Right hindlimb (tissue), 1 donor: ENCODE measurements at regions not wholly inside any gene's neighbourhood (a gene's known extent, or its start where the extent isn't known, plus 50 kb on each side); places are given as distances from the start of the nearest gene placed in this dataset.

Source experiments
- DNase-seq: peaks from one replicate; pipeline ENCODE4 v3.0.0-alpha.2; 2018

DNA sequence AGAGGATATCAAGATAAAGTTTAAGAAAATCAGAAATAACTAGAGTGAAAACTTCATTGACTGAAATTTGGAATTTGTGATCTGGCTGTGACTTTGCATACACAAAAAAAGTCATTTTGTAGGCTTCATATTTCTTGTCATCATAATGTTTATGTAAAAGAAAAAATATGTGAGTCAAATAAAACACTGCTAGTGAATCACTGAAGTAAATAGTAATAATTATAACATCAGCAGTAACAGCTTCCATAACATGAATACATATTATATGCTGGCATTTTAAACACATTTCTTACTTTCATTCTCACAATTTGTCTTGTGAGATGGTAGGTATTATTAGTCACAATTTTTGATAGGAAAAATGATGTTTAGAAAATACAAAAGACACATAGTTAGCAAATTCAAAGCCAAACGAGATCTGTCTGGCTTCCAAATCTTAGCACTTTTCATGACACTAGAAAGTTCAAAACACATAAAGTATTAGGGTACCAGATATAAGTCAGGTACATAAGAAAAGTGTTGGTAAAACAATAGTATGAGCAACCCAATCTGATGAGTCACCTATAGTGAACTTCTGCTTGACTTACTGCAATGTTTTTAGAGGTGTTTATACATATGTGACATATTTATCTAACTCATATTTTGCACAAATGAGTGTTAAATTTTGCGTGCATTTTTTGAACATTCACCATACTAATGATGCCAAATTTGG, 241.0 kb upstream of the SNX7 start:
- no peak for DNase-seq

DNA sequence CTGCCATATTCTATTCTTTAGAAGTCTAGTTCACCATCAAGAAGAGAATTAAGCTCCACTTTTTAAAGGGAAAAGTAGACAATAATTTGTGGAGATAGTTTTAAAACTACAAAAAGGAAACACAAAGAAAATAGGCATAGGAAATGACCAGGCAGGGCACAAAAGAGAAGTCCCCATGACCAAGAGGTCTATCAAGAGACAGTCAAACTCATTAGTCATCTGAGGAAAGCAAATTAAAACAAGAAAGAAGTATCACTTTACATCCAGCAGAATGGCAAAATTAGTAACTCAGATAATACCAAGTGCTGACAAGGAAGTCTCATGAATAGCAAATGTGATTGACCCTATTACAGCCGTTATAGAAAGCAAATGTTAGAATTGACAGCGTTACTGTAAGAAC, 243.7 kb upstream of the SNX7 start:
- no peak for DNase-seq

DNA sequence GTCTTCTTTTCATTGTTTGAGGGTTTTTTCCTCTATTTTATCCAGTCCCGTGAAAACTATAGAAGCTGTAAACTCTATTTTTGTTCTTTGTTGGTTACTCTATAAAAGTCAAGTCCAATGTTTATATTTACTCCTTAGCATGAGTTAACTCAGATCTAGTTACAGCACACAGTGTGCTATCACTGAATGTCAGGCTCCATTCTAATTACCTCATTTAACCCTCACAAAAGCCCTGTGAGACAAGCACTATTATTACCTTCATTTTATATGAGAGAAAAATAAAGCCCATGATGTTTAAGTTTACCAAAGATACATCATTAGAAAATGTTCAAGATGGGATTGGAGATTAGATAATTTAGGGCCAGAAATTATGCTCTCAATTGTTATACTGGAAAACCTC, 251.4 kb upstream of the SNX7 start:
- no peak for DNase-seq

DNA sequence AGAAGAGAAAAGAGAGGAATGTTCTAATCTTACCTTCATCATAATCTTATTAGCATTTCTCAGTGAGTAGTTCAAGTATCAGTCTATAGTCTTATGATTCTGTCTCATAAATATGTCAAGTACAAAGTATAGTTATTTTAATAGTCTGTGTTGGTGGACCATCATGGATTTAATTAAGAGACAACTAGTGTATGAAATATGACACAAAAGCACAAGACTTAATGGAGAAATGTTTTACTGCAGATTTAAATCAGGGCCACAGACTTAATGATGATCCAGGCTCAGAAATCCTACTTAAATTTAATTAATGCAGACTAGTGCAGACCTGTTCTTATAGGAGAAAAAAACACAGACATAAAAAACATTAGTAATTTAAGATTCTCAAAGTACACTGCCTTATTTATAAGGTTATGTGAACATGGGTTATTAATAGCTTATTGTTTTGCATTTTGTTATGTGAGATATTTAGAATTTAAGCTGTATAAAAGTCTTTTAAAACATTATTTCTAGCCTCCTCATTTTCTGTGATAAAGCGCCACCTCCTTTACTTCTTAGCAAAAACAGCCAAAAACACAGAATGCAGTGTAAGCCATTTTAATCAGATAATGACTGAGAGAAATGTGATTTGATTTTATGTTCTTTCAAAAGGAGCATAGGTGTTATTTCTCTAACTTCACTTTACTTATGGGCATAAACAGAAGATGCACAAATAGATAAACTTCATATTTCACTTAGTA, 255.0 kb upstream of the SNX7 start:
- no peak for DNase-seq

DNA sequence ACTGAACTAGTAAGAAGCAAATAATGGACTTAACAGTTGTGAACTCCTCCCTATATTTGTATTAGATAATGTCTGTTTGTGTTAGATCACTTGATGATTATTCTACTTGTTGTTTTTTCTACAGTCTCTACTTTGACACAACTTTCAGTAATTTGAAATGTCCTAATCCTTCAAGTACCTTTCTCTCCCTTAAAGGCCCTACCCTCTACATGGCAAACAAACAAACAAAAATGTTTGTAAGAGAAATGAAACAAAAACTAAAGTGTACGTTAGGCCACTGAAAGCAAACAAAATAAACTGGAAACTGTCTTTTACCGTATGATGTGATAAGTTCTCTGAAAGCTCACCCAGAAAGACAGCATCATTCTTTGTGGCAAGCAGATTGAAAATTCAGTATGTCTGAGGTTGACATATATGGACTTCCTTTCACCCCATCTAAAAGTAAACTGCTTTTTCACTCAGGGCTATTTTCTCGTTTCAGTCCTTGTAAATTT, 255.9 kb upstream of the SNX7 start:
- no peak for DNase-seq

DNA sequence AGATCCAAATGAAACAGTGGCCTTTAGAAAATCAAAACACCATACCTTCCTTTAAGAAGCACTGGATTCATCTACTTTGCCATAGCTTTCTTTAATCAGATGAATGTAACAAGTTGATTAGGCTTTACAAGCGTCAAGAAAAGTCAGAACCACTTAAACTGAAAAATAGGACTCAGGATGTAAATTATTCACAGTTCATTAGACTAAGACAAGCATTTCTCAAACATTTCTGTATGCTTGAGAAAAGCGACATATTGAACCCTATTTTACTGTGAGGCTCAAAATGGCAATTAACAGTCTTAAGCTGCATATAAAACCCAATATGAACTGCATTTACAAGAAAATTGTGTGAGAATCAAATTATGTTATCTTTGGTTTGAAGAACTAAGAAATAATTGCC, 256.7 kb upstream of the SNX7 start:
- no peak for DNase-seq

DNA sequence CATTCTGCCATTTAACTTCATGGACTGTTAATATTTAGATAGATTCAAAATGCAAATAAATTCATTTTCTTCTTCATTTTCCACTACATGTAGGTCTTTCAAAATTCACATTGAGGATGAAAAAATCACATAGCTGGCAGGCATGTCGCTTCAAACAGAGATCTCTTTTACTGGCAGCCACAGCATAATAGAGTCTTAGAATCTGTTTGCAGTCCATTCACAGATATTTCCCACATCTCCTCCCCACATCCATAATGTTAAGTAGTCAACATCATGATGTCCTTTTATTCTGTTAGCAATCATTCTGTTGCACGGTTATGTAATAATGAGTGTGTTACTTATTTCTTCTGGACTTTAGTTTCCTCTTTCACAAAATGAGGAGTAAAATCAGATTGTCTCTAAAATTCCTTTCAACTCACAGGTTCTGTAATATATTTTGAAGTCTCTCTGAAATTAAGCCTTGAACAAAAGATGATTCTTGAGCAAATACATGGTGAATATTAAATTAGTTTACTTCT, 257.5 kb upstream of the SNX7 start:
- no peak for DNase-seq

DNA sequence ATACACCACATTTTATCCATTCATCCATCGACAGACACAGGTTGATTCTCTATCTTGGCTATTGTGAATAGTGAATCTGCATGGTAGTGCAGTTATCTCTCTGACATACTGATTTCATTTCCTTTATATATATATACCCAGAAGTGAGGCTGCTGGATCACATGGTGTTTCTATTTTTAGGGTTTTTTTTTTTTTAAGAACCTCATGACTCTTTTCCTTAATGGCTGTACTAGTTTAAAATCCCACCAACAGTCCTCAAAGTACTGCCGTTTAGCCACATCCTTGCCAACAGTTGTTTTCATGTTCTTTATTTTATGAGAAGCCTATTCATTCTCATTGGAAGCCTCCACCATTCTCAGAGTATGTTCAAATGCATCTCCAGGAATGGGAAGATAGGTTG, 258.7 kb upstream of the SNX7 start:
- DNase-seq: no peak

DNA sequence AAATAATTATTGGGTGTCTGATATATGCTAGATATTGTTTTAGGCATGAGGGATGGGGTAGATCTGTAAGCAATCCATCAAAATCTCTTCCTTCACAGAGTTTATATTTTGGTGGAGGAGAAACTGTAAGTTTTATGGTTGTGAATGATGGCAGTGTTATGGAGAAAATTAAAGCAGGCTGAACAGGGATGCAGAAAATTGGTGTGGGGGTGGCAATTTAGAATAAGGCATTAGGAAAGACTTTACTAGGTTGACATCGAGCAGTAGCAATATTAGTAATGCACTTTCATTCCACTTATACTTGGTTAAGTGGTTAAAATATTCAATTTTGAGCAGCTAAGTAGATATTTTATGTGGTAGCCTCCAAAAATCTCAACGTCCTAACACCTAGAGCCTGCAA, 261.1 kb upstream of the SNX7 start:
- no peak for DNase-seq

DNA sequence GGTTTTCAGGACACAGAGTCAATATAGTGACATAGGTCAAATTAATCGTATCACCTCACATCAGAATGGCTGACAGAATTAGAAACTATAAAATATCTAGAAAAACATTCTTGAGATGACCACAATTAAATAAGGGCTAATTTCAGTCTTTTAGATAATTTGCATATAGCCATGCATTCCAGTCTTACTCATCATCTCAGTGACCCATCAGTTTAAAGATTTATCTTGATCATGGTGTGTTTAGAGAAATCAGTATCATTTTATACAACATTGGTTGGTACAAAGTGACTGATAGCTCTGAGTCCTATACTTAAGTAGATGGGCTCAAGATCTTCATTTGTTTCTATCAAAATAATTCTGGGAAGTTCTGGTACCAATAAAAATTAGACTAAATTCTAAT, 262.3 kb upstream of the SNX7 start:
- DNase-seq: no peak

DNA sequence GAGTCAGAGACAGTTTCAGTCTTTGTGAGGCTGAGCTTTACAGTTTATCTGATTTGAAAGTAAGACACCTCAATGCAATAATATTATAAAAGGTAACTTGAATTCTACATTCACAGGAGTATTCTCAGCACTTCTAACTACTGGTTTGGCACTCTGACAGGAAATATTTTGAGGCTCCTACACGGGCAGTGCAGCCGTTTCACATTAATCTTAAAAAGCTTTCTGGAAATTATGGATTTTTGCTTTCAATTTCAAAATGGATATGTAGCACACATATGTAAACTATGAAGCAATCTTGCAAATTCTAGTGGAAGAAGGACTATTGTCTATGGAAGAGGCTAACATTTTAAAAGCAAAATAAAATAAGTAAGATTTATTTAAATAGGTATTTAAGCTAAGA, 262.9 kb upstream of the SNX7 start:
- DNase-seq: no peak

DNA sequence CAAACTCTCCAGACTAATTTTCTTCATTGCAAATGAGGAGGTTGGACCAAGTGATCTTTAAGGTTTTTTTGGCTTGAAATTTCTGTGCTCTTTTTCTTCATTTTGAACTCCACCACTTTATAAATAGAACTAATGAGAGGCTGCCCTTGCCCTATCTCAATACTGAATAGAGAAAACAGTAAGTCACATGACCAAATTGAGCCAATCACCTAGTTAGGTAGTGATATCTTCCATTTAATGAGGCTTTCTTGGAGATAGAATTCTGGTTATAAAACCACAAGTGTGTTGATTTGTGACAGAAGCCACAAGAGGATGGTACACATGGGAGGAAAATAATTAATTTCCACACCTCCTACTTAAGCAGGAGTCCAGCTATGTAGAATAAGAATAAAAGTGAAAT, 263.4 kb upstream of the SNX7 start:
- no peak for DNase-seq

DNA sequence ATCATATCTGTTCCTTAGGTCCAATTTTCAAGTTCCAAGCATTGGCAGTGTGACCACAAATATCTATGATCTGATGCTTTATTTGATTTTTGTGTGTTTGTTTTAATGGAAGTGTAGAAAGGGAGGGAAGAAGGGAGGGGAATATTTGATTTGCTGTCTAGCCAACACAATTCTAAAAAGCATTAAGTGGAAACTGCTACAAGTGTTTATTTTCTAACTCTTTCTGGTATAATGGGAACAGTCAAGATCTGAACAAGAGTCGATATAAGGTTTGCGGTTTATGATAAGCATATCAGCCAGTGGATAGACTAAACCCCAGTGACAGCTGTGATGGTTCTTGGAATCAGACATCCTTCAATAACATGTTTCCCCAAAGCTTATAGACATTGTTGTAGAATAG, 267.8 kb upstream of the SNX7 start:
- DNase-seq: no peak

DNA sequence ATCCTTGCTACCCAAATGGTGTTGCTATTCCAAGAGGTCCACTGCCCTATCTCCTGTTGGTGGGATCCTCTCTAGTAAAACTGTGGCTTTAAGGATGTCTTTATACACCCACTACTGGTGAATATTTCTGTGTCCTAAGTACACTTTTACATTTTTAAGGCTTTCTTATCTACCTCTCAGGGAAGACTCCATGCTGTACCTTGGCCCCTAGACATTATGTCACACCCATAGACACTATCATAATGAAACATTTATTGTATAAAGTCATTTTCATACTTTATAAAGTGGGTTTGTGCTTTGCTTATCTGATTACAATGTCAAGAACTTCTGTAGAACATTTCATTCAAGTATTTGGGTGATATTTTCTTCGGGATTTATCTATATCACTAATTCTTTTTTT, 270.3 kb upstream of the SNX7 start:
- no peak for DNase-seq

DNA sequence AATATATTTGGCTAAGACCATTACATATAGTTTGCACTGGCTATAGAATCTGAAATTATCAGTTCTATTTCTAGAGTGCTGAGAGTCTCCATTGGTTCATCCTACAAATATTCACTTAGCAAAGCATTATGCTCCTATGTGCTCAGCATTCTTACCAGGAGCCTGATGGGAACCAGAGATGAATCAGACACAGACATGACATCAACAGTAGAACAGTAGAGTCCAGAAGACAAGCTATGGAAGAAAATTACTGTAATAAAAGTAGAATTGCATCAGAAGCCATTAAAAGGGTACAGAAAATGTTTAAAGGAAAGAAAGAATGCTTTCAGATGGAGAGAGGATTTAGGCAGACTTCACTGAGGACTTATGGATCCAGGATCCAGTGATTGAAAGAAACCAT, 271.7 kb upstream of the SNX7 start:
- DNase-seq: no peak

DNA sequence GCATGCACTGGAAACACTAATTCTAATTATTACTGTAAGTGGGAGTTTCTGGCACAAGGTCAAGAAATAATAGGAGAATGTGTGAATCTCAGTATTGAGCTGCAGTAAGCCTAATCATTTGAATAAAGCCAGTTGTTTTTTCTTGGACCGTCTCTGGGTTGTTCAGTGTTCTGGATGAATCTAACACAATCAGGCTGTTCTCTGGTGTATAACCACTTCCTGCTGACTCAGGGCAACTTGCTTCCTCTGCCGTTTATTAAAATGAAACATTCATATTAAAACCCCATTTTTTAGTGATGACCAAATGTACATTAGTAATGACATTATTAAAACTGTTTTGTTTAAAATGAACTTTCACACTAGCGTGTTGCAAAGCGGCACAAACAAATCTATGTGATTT, 273.1 kb upstream of the SNX7 start:
- no peak for DNase-seq

DNA sequence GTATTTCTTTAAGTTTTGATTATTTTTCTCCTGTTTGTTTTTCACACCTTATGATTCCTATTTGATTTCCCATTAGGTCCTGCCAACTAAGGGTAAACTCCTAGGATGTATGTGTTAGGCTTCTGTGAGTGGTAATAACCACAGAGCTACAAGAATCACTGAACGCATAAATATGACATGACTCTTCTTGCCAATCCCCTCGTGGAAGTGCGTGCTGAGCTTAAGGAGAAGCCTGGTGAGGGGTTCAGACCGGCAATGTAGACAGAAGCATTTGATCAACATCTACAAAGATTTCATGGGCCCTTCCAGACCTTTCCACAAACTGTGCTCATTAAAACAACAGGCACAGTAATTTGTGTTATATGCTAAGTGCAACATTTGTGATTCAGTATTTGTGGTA, 273.8 kb upstream of the SNX7 start:
- DNase-seq: no peak

DNA sequence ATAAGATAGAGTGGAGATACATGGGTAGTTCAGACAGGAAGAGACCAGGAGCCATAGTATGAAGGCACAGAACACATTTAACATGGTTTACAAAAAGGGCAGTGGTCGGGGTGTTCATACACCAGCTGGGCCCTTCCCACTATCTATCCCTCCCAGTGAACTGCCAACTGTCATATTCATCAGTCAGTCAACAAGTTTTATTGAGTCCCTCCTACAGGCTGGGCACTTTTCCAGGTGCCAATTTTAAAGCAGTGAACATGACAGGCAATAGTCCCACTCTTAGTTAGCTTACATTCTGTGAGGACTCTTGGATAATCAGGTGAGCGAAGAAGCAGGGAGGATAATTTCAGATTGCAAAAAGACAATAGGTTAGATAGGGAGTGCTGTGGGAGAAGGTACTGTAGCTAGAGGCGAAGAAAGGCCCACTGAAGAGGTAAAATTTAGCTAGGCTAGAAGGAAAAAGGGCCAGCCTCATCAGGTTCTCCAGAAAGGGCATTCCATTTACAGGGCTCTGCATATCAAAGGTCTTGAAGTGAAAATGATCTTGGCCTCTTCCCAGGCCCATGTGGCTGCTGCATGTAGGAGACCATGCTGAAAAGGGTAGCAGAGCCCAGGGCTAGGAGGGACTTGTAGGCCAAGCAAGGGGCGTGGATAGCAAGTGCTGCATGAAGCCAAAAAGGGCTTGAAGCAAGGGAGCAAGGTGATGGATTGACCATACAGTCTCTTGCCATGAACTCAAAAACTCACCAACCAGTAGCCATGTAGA, 274.7 kb upstream of the SNX7 start:
- DNase-seq: no peak

DNA sequence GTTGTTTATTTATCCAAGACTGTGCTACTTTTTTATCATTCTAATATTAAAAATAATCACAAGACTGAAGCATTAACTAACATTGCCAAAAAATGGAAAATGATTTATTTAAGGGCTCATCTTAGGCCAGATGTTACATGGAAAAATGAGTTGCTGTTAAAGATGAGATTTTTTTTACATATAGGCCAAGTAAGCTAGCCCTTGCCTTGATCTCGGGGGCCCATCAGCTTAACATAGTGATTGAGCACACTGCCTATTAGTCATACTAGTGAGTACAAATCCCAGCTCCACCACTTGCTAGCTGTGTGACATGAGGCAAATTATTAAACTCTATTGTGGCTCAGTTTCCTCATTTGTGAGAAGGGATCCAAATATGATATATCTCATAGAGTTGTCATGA, 275.9 kb upstream of the SNX7 start:
- DNase-seq: no peak

DNA sequence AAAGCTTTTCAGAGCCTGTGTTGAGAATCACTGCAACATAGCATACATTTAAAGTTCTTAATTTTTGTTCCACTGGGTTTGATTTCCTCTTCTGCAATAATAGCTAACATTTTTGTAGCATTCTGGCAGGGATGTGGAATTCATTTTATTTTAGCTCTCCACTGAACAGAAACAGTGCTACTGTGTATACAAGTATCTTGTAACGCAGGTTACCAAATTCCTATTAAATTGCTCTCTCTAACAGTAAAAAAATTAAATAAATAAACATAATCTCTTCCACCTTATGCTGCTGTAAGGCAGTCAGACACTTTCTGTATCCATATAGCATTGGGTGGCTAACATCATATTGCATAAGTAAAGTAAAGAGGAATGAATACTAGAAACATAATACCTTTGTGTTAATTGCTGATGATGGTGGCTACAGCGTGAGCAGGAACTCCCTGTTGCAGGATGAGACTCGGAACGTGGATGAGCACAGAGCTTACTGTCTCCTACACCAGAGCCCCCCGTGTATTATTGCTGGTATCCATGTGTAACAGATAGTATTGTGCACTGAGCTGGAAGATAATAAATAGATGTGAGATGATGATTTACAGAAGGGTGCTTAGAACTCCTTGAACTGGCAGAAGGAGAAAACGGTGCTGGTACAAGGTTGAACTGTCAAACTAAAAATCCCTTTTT, 276.9 kb upstream of the SNX7 start:
- no peak for DNase-seq

DNA sequence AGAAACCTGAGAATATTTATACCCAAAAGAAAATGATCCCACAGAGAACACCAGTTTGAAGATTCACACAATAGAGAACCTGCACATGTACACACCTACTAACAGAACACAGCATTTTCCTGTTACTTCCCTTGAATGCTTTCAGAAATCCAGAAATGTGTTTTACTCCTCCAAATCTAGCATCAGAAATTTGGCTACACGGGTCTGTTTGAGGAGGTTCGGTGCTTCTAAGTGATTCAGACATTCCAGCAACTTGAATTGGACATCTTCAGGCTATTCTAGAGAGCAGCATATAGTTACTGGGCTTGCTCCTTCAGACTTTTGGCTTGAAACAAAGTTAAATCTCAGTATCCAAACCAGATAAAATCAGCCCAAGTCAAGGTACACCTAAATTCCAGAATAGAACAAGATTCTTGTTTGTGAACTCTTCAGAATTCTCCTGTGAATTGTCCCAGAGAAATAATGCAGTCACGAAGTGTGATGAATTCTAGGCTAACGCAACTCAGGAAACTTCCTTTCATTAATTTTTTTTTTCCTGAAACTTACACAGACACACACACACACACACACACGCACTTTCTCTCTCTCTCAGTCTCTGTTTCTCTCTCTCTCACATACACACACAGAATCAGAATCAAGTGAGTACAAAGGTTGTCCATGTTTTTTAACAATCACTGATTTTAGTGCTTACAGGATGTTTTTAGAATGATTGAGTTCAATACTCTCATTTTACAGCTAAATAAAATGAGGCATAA, 278.4 kb upstream of the SNX7 start:
- DNase-seq: no peak

DNA sequence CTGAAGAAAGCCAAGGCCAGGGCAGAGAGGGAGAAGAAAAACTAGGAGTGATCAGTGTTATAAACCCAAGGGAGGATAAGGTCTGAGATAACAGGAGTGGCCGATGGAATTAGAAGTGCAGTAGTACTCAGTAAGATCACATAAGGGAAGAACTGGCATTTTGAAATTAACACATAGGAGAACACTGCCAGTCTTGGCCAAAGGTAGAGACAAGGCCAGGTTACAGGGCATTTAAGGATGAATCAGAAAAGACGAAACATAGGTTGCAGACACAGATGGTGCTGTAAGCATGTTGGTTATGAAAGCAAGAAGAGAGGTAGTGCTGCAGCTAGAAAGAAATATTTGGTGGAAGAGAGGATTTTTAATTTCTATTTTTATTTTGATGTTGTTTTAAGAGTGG, 278.9 kb upstream of the SNX7 start:
- DNase-seq: no peak
